ENCODE measurements at regions not wholly inside any gene's neighbourhood (a gene's known extent, or its start where the extent isn't known, plus 50 kb on each side); places are given as distances from the start of the nearest gene placed in this dataset.
A peak's percentile ranks its signal among the peaks of the same experiment; 100 is the strongest.

- Histone ChIP-seq H3K4me2 (ENCODE audit: unreplicated experiment) (no peak overlapping the region), H3K36me3 (ENCODE audit: low read depth) (no peaks in the 10 kb centered on the region), H3K27ac (no peak overlapping the region), H3K9me2 (ENCODE audit: insufficient read depth) (no peaks in the 10 kb centered on the region), H2AFZ (no peak overlapping the region), H3K4me1 (ENCODE audit: insufficient read depth) (peaks cover 16% of the 10 kb centered on the region), H3F3A (ENCODE audit: insufficient read depth) (no peaks in the 10 kb centered on the region), H3K4me3 (no peak overlapping the region), H3K79me2 (ENCODE audit: insufficient read depth) (no peaks in the 10 kb centered on the region), H3K9ac (no peak overlapping the region), H3K27me3 (replicated peaks; ENCODE audit: insufficient read depth) (no peaks in the 10 kb centered on the region; the same call in 1 of the 2 replicates), H3K9me3 (ENCODE audit: low read depth) (no peaks in the 10 kb centered on the region), H4K20me1 (ENCODE audit: insufficient read depth) (no peaks in the 10 kb centered on the region)
- WGBS, 2 experiments (ENCODE audit: low coverage in 1 of 2, low lambda C conversion rate in 2 of 2, missing lambda C conversion rate in 2 of 2): 31 to 45% methylated on average over 2 of the region's 2 CpGs
- no peak for TF ChIP-seq EZH2 (IDR thresholded peaks at IDR 0.05; ENCODE audit: insufficient read depth, poor library complexity, severe bottlenecking)
- no peak for TF ChIP-seq EZH2phosphoT487 (IDR thresholded peaks at IDR 0.05; ENCODE audit: insufficient read depth, low read depth)
- no peak for DNase-seq
- in situ Hi-C loops (cut with MboI): no loop called here
These were observed 337.7 kb downstream of the DYSF start for GRCh38 chr2:71791061-71791450.

DNA sequence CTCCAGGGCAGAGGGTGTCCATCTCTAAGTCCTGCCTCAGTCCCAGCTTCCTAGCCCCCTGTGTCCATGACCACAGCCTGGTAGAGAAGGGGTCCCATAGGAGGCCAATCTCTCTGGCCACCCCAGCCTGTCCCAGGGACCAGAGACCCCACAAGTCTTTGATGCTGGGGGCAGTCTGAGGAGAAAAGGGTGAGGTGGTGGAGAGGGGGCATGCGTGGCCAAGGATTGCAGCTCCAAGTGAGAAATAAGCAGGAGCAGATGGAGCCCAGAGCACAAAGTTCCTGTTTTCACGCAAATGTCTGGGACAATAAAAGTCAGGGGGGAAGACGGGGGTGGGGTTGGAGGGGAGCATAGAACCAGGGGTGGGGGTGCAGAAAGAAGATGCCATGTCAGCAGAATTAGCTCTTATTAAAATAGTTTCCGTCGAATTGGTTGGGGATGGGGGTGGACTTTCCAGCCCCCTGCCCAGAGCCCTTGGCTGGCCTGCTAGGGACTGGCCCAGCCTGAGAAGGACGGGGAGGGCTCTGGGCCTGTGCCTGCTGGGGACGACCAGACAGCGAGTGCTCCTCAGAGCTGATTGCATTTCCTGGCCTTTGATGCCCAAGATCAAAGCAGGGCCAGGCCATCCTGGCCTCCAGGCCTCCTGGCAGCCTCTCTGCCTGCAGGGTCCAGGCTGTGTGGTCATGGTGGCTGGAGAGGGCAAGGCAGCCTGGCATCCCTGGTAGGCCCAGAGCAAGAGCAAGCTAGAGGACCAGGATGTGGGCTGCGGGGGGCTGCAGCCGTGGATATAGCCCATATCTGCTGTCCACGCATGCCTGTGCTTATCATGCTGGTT, 337.1 kb downstream of the DYSF start:
- Histone ChIP-seq H4K20me1 (ENCODE audit: insufficient read depth) (no peaks in the 10 kb centered on the region), H2AFZ (no peak overlapping the region), H3K36me3 (ENCODE audit: low read depth) (no peaks in the 10 kb centered on the region), H3K4me1 (ENCODE audit: insufficient read depth) (peaks cover 11% of the 10 kb centered on the region; the same call in 1 of the 2 replicates), H3K27me3 (replicated peaks; ENCODE audit: insufficient read depth) (no peaks in the 10 kb centered on the region; the same call in 1 of the 2 replicates), H3K27ac (no peak overlapping the region), H3F3A (ENCODE audit: insufficient read depth) (no peaks in the 10 kb centered on the region), H3K9me2 (ENCODE audit: insufficient read depth) (no peaks in the 10 kb centered on the region), H3K9me3 (ENCODE audit: low read depth) (no peaks in the 10 kb centered on the region), H3K79me2 (ENCODE audit: insufficient read depth) (no peaks in the 10 kb centered on the region), H3K9ac (no peak overlapping the region), H3K4me2 (ENCODE audit: unreplicated experiment) (no peak overlapping the region), H3K4me3 (no peak overlapping the region)
- in situ Hi-C loops (cut with MboI): no loop called here
- DNase-seq: no peak
- WGBS, 2 experiments (ENCODE audit: low coverage in 1 of 2, low lambda C conversion rate in 2 of 2, missing lambda C conversion rate in 2 of 2): 79 to 83% methylated on average over 10 to 11 of the region's 11 CpGs
- no peak for TF ChIP-seq EZH2phosphoT487 (IDR thresholded peaks at IDR 0.05; ENCODE audit: insufficient read depth, low read depth)
- no peak for TF ChIP-seq EZH2 (IDR thresholded peaks at IDR 0.05; ENCODE audit: insufficient read depth, poor library complexity, severe bottlenecking)

GRCh38 chr2:71789556-71790204, 336.3 kb downstream of the DYSF start:
- in situ Hi-C loops (cut with MboI): loop anchor here (10.0 kb wide), 1 partner anchor 175 kb away; no protein-coding TSS in a partner anchor
- Histone ChIP-seq H3K4me1 (ENCODE audit: insufficient read depth) (peaks cover 13% of the 10 kb centered on the region), H3K9me2 (ENCODE audit: insufficient read depth) (no peaks in the 10 kb centered on the region), H3F3A (ENCODE audit: insufficient read depth) (no peaks in the 10 kb centered on the region), H3K4me3 (no peak overlapping the region), H2AFZ (no peak overlapping the region), H3K9ac (no peak overlapping the region), H4K20me1 (ENCODE audit: insufficient read depth) (no peaks in the 10 kb centered on the region), H3K27ac (no peak overlapping the region), H3K9me3 (ENCODE audit: low read depth) (no peaks in the 10 kb centered on the region), H3K4me2 (ENCODE audit: unreplicated experiment) (no peak overlapping the region), H3K27me3 (replicated peaks; ENCODE audit: insufficient read depth) (no peaks in the 10 kb centered on the region; the same call in 1 of the 2 replicates), H3K79me2 (ENCODE audit: insufficient read depth) (no peaks in the 10 kb centered on the region), H3K36me3 (ENCODE audit: low read depth) (no peaks in the 10 kb centered on the region)
- 56 to 63% methylated on average over 14 of the region's 14 CpGs for WGBS, 2 experiments (ENCODE audit: low coverage in 1 of 2, low lambda C conversion rate in 2 of 2, missing lambda C conversion rate in 2 of 2)
- no peak for TF ChIP-seq EZH2 (IDR thresholded peaks at IDR 0.05; ENCODE audit: insufficient read depth, poor library complexity, severe bottlenecking)
- no peak for TF ChIP-seq EZH2phosphoT487 (IDR thresholded peaks at IDR 0.05; ENCODE audit: insufficient read depth, low read depth)
- peak; percentile 73 for DNase-seq

DNA sequence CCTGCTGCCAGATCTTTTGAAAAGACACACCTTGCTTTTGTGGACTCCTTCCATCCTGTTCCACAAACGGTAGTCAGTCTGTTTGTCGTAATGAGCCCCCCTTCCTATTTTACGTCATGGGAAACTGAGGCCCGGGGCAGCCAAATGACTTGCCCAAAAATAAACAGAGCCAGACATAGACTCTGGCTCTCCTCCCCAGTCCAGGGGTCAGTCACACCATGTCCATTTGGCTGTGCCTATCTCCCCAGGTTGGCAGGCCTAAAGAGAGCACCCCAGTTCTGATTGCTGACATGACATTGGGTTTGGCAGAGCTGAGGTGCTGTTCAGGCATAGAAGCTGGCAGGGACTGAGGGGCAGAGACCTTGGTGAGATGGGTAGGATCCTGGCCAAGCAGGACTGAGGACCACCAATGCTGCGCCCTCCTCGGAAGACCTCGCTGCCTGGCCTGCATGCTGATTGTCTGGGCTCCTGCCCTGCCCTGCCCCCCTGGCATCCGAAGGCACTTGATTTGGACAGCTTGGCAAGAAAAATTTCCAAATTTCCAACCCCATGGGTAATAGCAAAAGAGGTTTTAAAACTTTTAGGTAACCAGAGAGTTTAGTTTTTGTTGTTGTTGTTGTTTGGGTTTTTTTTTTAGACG, 335.4 kb downstream of the DYSF start:
- H3K27ac ChIP-seq: no peak overlapping the region
- H3K4me2 ChIP-seq (ENCODE audit: unreplicated experiment): no peak overlapping the region
- H3K79me2 ChIP-seq (ENCODE audit: insufficient read depth): no peaks in the 10 kb centered on the region
- H2AFZ ChIP-seq: no peak overlapping the region
- peaks cover 5% of the 10 kb centered on the region; the same call in 1 of the 2 replicates for H3F3A ChIP-seq (ENCODE audit: insufficient read depth)
- no peak overlapping the region for H3K4me3 ChIP-seq
- no peak overlapping the region for H3K9ac ChIP-seq
- WGBS, 2 experiments (ENCODE audit: low coverage in 1 of 2, low lambda C conversion rate in 2 of 2, missing lambda C conversion rate in 2 of 2): 83 to 86% methylated on average over 9 of the region's 9 CpGs
- TF ChIP-seq EZH2 (IDR thresholded peaks at IDR 0.05; ENCODE audit: insufficient read depth, poor library complexity, severe bottlenecking): no peak
- H3K4me1 ChIP-seq (ENCODE audit: insufficient read depth): peaks cover 19% of the 10 kb centered on the region
- H3K9me2 ChIP-seq (ENCODE audit: insufficient read depth): no peaks in the 10 kb centered on the region
- H3K36me3 ChIP-seq (ENCODE audit: low read depth): no peaks in the 10 kb centered on the region
- H3K27me3 ChIP-seq (replicated peaks; ENCODE audit: insufficient read depth): no peaks in the 10 kb centered on the region; the same call in 1 of the 2 replicates
- H3K9me3 ChIP-seq (ENCODE audit: low read depth): no peaks in the 10 kb centered on the region
- DNase-seq: no peak
- in situ Hi-C loops (cut with MboI): loop anchor here (10.0 kb wide), 1 partner anchor 174 kb away; no protein-coding TSS in a partner anchor
- H4K20me1 ChIP-seq (ENCODE audit: insufficient read depth): no peaks in the 10 kb centered on the region

Data from GM23248 (cell line).